ENCODE measurements at regions not wholly inside any gene's neighbourhood (a gene's known extent, or its start where the extent isn't known, plus 50 kb on each side); places are given as distances from the start of the nearest gene placed in this dataset.
"Not testable (repeated sequence)": the region's sequence is repeated elsewhere in the genome, so short reads cannot be mapped to it uniquely, and the experiment has no call there.

DNA sequence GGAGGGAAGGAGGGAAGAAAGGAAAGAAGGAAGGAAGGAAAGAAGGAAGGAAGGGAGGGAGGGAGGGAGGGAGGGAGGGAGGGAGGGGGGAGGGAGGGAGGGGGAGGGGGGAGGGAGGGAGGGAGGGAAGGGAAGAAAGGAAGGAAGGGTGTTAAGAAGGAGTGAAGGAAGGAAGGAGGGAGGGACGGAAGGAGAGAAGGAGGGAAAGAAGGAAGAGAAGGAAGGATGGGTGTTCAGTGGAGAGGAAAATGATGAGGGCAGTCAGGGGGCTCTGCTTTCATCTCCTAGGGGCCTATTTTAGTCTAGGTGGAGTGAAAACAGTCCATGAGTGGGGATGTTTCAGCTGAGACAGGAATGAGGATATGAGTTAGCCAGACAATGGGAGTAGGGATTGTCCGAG lies 357.0 kb upstream of the C16orf82 start:
- intact Hi-C loops (cut with DNase I), result no loop called here
- Histone ChIP-seq H3K4me1 (ENCODE audit: control insufficient read depth in 1 of 2, insufficient read depth in 2 of 2, low read length in 2 of 2) (no peaks in the 10 kb centered on the region), H3K9me3 (ENCODE audit: control insufficient read depth, low read length) (peaks cover 3% of the 10 kb centered on the region), H3K4me3 (ENCODE audit: low read length in 2 of 2) (no peak overlapping the region), H3K36me3 (ENCODE audit: control insufficient read depth in 1 of 2, insufficient read depth in 2 of 2, low read length in 1 of 2) (no peaks in the 10 kb centered on the region), H3K27ac (ENCODE audit: low read depth in 1 of 2, low read length in 2 of 2) (no peak overlapping the region), H3K27me3 (ENCODE audit: control insufficient read depth in 1 of 2, insufficient read depth in 2 of 2, low read length in 1 of 2) (no peaks in the 10 kb centered on the region)
- DNase-seq, result no peak
- ATAC-seq (ENCODE audit: low FRiP score), result no peak
- 81 to 87% methylated on average over 2 of the region's 2 CpGs for WGBS, 2 donors

- no peak for DNase-seq
- no peak for ATAC-seq (ENCODE audit: low FRiP score)
- no peaks in the 10 kb centered on the region for H3K36me3 ChIP-seq (ENCODE audit: control insufficient read depth in 1 of 2, insufficient read depth in 2 of 2, low read length in 1 of 2)
- peaks cover 3% of the 10 kb centered on the region for H3K9me3 ChIP-seq (ENCODE audit: control insufficient read depth, low read length)
- intact Hi-C loops (cut with DNase I), result no loop called here
- WGBS, 2 donors, result 10 to 12% methylated on average over 4 of the region's 4 CpGs
- H3K27me3 ChIP-seq (ENCODE audit: control insufficient read depth in 1 of 2, insufficient read depth in 2 of 2, low read length in 1 of 2), result no peaks in the 10 kb centered on the region
- no peak overlapping the region for H3K4me3 ChIP-seq (ENCODE audit: low read length in 2 of 2)
- H3K4me1 ChIP-seq (ENCODE audit: control insufficient read depth in 1 of 2, insufficient read depth in 2 of 2, low read length in 2 of 2), result no peaks in the 10 kb centered on the region
- no peak overlapping the region for H3K27ac ChIP-seq (ENCODE audit: low read depth in 1 of 2, low read length in 2 of 2)
Measured at GRCh38 chr16:26710450-26710849, 356.3 kb upstream of the C16orf82 start.

DNA sequence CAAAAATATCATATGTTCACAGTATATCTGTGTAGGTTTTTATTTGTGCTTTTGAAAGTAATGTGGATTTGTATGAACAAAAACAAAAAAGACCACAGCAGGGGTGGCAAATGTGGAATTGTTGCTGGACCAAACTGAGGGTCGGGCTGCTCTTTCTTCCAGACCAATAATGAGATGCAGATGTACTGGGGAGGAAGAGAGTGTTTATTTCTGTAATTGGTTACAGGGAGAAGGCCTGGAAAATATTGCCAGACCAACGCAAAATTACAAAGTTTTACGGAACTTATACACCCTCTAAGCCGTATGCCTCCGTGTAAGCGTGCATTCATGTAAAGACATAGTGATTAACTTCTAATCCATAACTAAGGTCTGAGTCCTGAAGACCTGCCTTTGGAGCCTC lies 353.9 kb upstream of the C16orf82 start:
- no peaks in the 10 kb centered on the region for H3K9me3 ChIP-seq (ENCODE audit: control insufficient read depth, low read length)
- H3K36me3 ChIP-seq (ENCODE audit: control insufficient read depth in 1 of 2, insufficient read depth in 2 of 2, low read length in 1 of 2), result no peaks in the 10 kb centered on the region
- no peak for DNase-seq
- H3K27ac ChIP-seq (ENCODE audit: low read depth in 1 of 2, low read length in 2 of 2), result no peak overlapping the region
- intact Hi-C loops (cut with DNase I), result no loop called here
- no peak overlapping the region for H3K4me3 ChIP-seq (ENCODE audit: low read length in 2 of 2)
- H3K4me1 ChIP-seq (ENCODE audit: control insufficient read depth in 1 of 2, insufficient read depth in 2 of 2, low read length in 2 of 2), result no peaks in the 10 kb centered on the region
- WGBS, 2 donors, result 47 to 67% methylated on average over 6 of the region's 6 CpGs
- ATAC-seq (ENCODE audit: low FRiP score), result no peak
- H3K27me3 ChIP-seq (ENCODE audit: control insufficient read depth in 1 of 2, insufficient read depth in 2 of 2, low read length in 1 of 2), result no peaks in the 10 kb centered on the region

GRCh38 chr16:26715969-26716368 lies 350.8 kb upstream of the C16orf82 start:
- Histone ChIP-seq H3K4me3 (ENCODE audit: low read length in 2 of 2) (no peak overlapping the region), H3K27me3 (ENCODE audit: control insufficient read depth in 1 of 2, insufficient read depth in 2 of 2, low read length in 1 of 2) (no peaks in the 10 kb centered on the region), H3K27ac (ENCODE audit: low read depth in 1 of 2, low read length in 2 of 2) (no peak overlapping the region), H3K36me3 (ENCODE audit: control insufficient read depth in 1 of 2, insufficient read depth in 2 of 2, low read length in 1 of 2) (no peaks in the 10 kb centered on the region), H3K9me3 (ENCODE audit: control insufficient read depth, low read length) (no peaks in the 10 kb centered on the region), H3K4me1 (ENCODE audit: control insufficient read depth in 1 of 2, insufficient read depth in 2 of 2, low read length in 2 of 2) (no peaks in the 10 kb centered on the region)
- intact Hi-C loops (cut with DNase I), result no loop called here
- 79 to 81% methylated on average over 1 of the region's 1 CpG for WGBS, 2 donors
- DNase-seq, result no peak
- no peak for ATAC-seq (ENCODE audit: low FRiP score)

DNA sequence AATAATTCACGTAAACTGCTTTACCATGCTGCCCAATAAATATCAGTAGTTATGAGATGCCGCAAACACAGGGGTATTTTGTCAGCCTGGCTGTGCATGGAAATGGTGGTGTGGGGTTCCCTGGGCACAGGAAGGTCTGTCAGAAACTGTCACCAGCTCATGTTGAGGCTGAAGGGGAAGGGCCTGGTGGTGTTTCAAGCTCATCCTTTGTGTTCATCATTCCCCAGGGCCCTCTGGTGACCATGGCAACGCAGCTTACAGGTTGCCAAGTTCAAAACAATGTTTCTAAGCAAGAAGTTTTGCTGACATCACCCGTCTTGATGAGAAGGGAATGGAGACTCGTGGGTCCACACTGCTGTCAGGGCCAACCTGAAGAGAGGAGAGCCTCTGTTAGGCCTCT lies 348.9 kb upstream of the C16orf82 start:
- ATAC-seq (ENCODE audit: low FRiP score) (no peak), DNase-seq (no peak)
- no peak overlapping the region for H3K27ac ChIP-seq (ENCODE audit: low read depth in 1 of 2, low read length in 2 of 2)
- H3K27me3 ChIP-seq (ENCODE audit: control insufficient read depth in 1 of 2, insufficient read depth in 2 of 2, low read length in 1 of 2), result no peaks in the 10 kb centered on the region
- intact Hi-C loops (cut with DNase I), result no loop called here
- no peak overlapping the region for H3K4me3 ChIP-seq (ENCODE audit: low read length in 2 of 2)
- H3K4me1 ChIP-seq (ENCODE audit: control insufficient read depth in 1 of 2, insufficient read depth in 2 of 2, low read length in 2 of 2), result no peaks in the 10 kb centered on the region
- WGBS, 2 donors, result 62 to 64% methylated on average over 5 of the region's 5 CpGs
- no peaks in the 10 kb centered on the region for H3K9me3 ChIP-seq (ENCODE audit: control insufficient read depth, low read length)
- H3K36me3 ChIP-seq (ENCODE audit: control insufficient read depth in 1 of 2, insufficient read depth in 2 of 2, low read length in 1 of 2), result no peaks in the 10 kb centered on the region

GRCh38 chr16:26721290-26721689 lies 345.4 kb upstream of the C16orf82 start:
- intact Hi-C loops (cut with DNase I), result no loop called here
- Histone ChIP-seq H3K4me1 (ENCODE audit: control insufficient read depth in 1 of 2, insufficient read depth in 2 of 2, low read length in 2 of 2) (no peaks in the 10 kb centered on the region), H3K4me3 (ENCODE audit: low read length in 2 of 2) (no peak overlapping the region), H3K9me3 (ENCODE audit: control insufficient read depth, low read length) (no peaks in the 10 kb centered on the region), H3K27ac (ENCODE audit: low read depth in 1 of 2, low read length in 2 of 2) (no peak overlapping the region), H3K36me3 (ENCODE audit: control insufficient read depth in 1 of 2, insufficient read depth in 2 of 2, low read length in 1 of 2) (no peaks in the 10 kb centered on the region), H3K27me3 (ENCODE audit: control insufficient read depth in 1 of 2, insufficient read depth in 2 of 2, low read length in 1 of 2) (no peaks in the 10 kb centered on the region)
- WGBS, 2 donors, result 71 to 72% methylated on average over 6 of the region's 6 CpGs
- DNase-seq (no peak), ATAC-seq (ENCODE audit: low FRiP score) (no peak)

DNA sequence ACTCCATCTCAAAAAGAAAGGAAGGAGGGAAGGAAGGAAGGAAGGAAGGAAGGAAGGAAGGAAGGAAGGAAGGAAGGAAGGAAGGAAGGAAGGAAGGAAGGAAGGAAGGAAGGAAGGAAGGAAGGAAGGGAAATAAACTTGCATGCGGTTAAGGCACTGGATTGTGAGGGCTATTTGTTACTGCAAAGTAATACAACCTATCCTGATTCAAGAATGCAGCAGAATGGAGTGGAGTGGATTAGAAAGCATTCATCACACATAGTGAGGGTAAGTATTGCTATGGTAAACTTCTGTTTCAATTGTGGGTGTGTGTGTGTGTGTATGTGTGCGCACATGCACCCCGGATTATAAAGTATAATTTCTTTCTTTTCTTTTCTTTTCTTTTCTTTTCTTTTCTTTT lies 344.8 kb upstream of the C16orf82 start:
- intact Hi-C loops (cut with DNase I); H3K4me1 ChIP-seq (ENCODE audit: control insufficient read depth in 1 of 2, insufficient read depth in 2 of 2, low read length in 2 of 2); H3K36me3 ChIP-seq (ENCODE audit: control insufficient read depth in 1 of 2, insufficient read depth in 2 of 2, low read length in 1 of 2); H3K27me3 ChIP-seq (ENCODE audit: control insufficient read depth in 1 of 2, insufficient read depth in 2 of 2, low read length in 1 of 2); DNase-seq; ATAC-seq (ENCODE audit: low FRiP score); H3K9me3 ChIP-seq (ENCODE audit: control insufficient read depth, low read length); H3K4me3 ChIP-seq (ENCODE audit: low read length in 2 of 2); H3K27ac ChIP-seq (ENCODE audit: low read depth in 1 of 2, low read length in 2 of 2): not testable (repeated sequence)
- WGBS, 2 donors, result 96 to 100% methylated on average over 3 of the region's 3 CpGs

DNA sequence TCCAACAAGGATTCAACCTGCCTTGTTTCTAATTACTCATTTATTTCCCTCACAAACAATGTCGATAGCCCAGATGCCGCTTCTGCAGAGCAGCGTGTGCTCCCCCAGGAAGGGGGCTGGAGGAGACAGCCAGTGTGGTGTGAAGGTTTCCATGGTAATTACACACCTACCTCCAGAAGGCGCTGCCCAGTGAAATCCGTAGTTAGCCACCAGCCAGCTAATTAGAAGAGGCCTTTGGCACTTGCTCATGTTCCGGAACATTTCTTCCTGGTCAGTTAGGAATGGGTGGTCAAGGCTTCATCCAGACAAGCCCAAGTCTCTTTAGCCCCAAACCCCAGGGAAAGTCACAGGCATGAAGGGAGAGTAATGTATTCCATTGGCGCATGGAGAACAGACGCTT lies 342.5 kb upstream of the C16orf82 start:
- 24 to 37% methylated on average over 8 of the region's 8 CpGs for WGBS, 2 donors
- intact Hi-C loops (cut with DNase I), result no loop called here
- ATAC-seq (ENCODE audit: low FRiP score), result no peak
- H3K4me1 ChIP-seq (ENCODE audit: control insufficient read depth in 1 of 2, insufficient read depth in 2 of 2, low read length in 2 of 2), result no peaks in the 10 kb centered on the region
- H3K4me3 ChIP-seq (ENCODE audit: low read length in 2 of 2), result no peak overlapping the region
- H3K27ac ChIP-seq (ENCODE audit: low read depth in 1 of 2, low read length in 2 of 2), result no peak overlapping the region
- no peaks in the 10 kb centered on the region for H3K9me3 ChIP-seq (ENCODE audit: control insufficient read depth, low read length)
- H3K27me3 ChIP-seq (ENCODE audit: control insufficient read depth in 1 of 2, insufficient read depth in 2 of 2, low read length in 1 of 2), result no peaks in the 10 kb centered on the region
- no peak for DNase-seq
- H3K36me3 ChIP-seq (ENCODE audit: control insufficient read depth in 1 of 2, insufficient read depth in 2 of 2, low read length in 1 of 2), result no peaks in the 10 kb centered on the region

GRCh38 chr16:26727848-26728247 lies 338.9 kb upstream of the C16orf82 start:
- ATAC-seq (ENCODE audit: low FRiP score), result no peak
- intact Hi-C loops (cut with DNase I), result no loop called here
- 7 to 15% methylated on average over 9 of the region's 9 CpGs for WGBS, 2 donors

More at GRCh38 chr16:26727848-26728247, 338.9 kb upstream of the C16orf82 start:
- Histone ChIP-seq H3K27ac (ENCODE audit: low read depth in 1 of 2, low read length in 2 of 2) (no peak overlapping the region), H3K4me3 (ENCODE audit: low read length in 2 of 2) (no peak overlapping the region), H3K9me3 (ENCODE audit: control insufficient read depth, low read length) (no peaks in the 10 kb centered on the region), H3K36me3 (ENCODE audit: control insufficient read depth in 1 of 2, insufficient read depth in 2 of 2, low read length in 1 of 2) (no peaks in the 10 kb centered on the region), H3K4me1 (ENCODE audit: control insufficient read depth in 1 of 2, insufficient read depth in 2 of 2, low read length in 2 of 2) (no peaks in the 10 kb centered on the region), H3K27me3 (ENCODE audit: control insufficient read depth in 1 of 2, insufficient read depth in 2 of 2, low read length in 1 of 2) (no peaks in the 10 kb centered on the region)
- DNase-seq, result no peak
